ENCODE measurements at regions not wholly inside any gene's neighbourhood (a gene's known extent, or its start where the extent isn't known, plus 50 kb on each side); places are given as distances from the start of the nearest gene placed in this dataset.

GRCh38 chr3:147887797-147888196, 478.6 kb downstream of the ZIC1 start:
- Histone ChIP-seq H3K36me3 (ENCODE audit: insufficient read depth, low read length) (no peaks in the 10 kb centered on the region), H3K9me2 (ENCODE audit: insufficient read depth, low read length) (no peaks in the 10 kb centered on the region), H3K4me2 (ENCODE audit: low read length) (no peak overlapping the region), H3K27ac (ENCODE audit: low read length) (no peak overlapping the region), H3K79me2 (replicated peaks; ENCODE audit: insufficient read depth, low read length) (no peaks in the 10 kb centered on the region), H3F3A (ENCODE audit: insufficient read depth, low read length, poor library complexity, severe bottlenecking) (no peaks in the 10 kb centered on the region), H2AFZ (ENCODE audit: low read depth, low read length) (no peak overlapping the region), H4K20me1 (ENCODE audit: insufficient read depth) (no peaks in the 10 kb centered on the region), H3K9me3 (ENCODE audit: low read length) (no peaks in the 10 kb centered on the region), H3K4me3 (ENCODE audit: low read length) (no peak overlapping the region), H3K9ac (ENCODE audit: low read length) (no peak overlapping the region), H3K27me3 (ENCODE audit: insufficient read depth, low read depth, low read length) (no peaks in the 10 kb centered on the region)
- TF ChIP-seq RAD21 (conservative IDR thresholded peaks at IDR 0.05) (no peak), SMC3 (conservative IDR thresholded peaks at IDR 0.05; ENCODE audit: poor library complexity) (no peak), CTCF (IDR thresholded peaks at IDR 0.05; ENCODE audit: poor library complexity, severe bottlenecking) (no peak), POLR2AphosphoS5 (IDR thresholded peaks at IDR 0.05) (no peak), REST (IDR thresholded peaks at IDR 0.05; ENCODE audit: borderline replicate concordance) (no peak), EP300 (conservative IDR thresholded peaks at IDR 0.05; ENCODE audit: poor library complexity, severe bottlenecking) (no peak), TAF1 (IDR thresholded peaks at IDR 0.05; ENCODE audit: low read depth) (no peak), MXI1 (conservative IDR thresholded peaks at IDR 0.05; ENCODE audit: poor library complexity, severe bottlenecking) (no peak), EZH2 (IDR thresholded peaks at IDR 0.05; ENCODE audit: borderline replicate concordance, insufficient read depth, low read length, poor library complexity, severe bottlenecking) (no peak)

GRCh38 chr3:147890114-147890513, 480.9 kb downstream of the ZIC1 start:
- H3K4me2 ChIP-seq (ENCODE audit: low read length), result no peak overlapping the region
- H2AFZ ChIP-seq (ENCODE audit: low read depth, low read length), result no peak overlapping the region

More at GRCh38 chr3:147890114-147890513, 480.9 kb downstream of the ZIC1 start:
- Histone ChIP-seq H3K36me3 (ENCODE audit: insufficient read depth, low read length) (no peaks in the 10 kb centered on the region), H3K9me3 (ENCODE audit: low read length) (no peaks in the 10 kb centered on the region), H3K9me2 (ENCODE audit: insufficient read depth, low read length) (no peaks in the 10 kb centered on the region), H3F3A (ENCODE audit: insufficient read depth, low read length, poor library complexity, severe bottlenecking) (no peaks in the 10 kb centered on the region), H3K27me3 (ENCODE audit: insufficient read depth, low read depth, low read length) (no peaks in the 10 kb centered on the region), H3K27ac (ENCODE audit: low read length) (no peak overlapping the region), H3K4me3 (ENCODE audit: low read length) (no peak overlapping the region), H4K20me1 (ENCODE audit: insufficient read depth) (no peaks in the 10 kb centered on the region), H3K9ac (ENCODE audit: low read length) (no peak overlapping the region), H3K79me2 (replicated peaks; ENCODE audit: insufficient read depth, low read length) (no peaks in the 10 kb centered on the region)
- TF ChIP-seq POLR2AphosphoS5 (IDR thresholded peaks at IDR 0.05) (no peak), RAD21 (conservative IDR thresholded peaks at IDR 0.05) (no peak), REST (IDR thresholded peaks at IDR 0.05; ENCODE audit: borderline replicate concordance) (no peak), EZH2 (IDR thresholded peaks at IDR 0.05; ENCODE audit: borderline replicate concordance, insufficient read depth, low read length, poor library complexity, severe bottlenecking) (no peak), CTCF (IDR thresholded peaks at IDR 0.05; ENCODE audit: poor library complexity, severe bottlenecking) (no peak), MXI1 (conservative IDR thresholded peaks at IDR 0.05; ENCODE audit: poor library complexity, severe bottlenecking) (no peak), TAF1 (IDR thresholded peaks at IDR 0.05; ENCODE audit: low read depth) (no peak), SMC3 (conservative IDR thresholded peaks at IDR 0.05; ENCODE audit: poor library complexity) (no peak), EP300 (conservative IDR thresholded peaks at IDR 0.05; ENCODE audit: poor library complexity, severe bottlenecking) (no peak)
